NCI-H446 (cell line): ENCODE measurements at regions not wholly inside any gene's neighbourhood (a gene's known extent, or its start where the extent isn't known, plus 50 kb on each side); places are given as distances from the start of the nearest gene placed in this dataset.
"Not testable (repeated sequence)": the region's sequence is repeated elsewhere in the genome, so short reads cannot be mapped to it uniquely, and the experiment has no call there.

ENCODE experiments used
- DNase-seq, 2 experiments: peaks; one replicate each; lab custom pipeline; 2025; lab: John Stamatoyannopoulos, UW

DNA sequence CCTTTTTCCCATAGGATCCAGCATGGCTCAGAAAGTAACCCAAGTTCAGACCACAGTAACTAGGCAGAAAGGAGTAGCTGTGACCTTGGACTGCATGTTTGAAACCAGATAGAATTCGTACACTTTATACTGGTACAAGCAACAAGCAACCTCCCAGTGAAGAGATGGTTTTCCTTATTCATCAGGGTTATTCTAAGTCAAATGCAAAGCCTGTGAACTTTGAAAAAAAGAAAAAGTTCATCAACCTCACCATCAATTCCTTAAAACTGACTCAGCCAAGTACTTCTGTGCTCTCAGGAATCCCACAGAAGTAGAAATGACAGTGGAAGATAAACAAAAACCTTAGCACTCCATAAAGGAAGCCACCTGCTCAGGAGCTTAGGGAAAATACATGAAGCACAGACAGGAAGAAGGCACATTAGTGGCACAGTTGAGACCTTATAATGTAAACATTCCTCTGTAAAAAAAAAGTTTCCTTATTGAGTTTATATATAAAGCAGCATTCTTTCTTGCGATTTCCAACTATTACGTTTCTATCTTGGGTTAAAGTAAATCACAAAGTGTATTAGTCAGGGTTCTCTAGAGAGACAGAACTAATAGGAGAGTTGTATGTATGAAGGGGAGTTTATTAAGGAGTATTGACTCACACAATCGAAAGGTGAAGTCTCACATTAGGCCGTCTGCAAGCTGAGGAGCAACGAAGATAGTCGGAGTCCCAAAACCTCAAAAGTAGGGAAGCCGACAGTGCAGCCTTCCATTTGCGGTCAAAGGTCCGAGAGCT, 398.4 kb downstream of the DAD1 start:
- no peak for DNase-seq

DNA sequence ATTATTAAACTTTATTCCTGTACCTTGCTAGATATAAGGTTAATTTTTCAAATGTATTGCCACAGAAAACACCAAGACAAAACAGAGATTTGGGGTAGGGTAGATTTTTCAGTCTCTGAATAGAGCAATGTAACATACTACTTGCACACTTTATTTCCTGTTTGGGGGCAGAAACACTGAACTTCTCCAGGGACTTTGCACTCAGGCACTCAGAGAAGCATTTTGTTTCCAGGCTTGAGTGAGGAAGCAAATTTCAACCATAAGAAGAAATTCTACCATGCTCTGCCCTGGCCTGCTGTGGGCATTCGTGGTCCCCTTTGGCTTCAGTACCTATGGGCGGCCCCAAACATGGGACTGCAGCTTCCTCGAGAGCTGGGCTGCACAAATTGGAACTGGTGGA, 399.1 kb downstream of the DAD1 start:
- DNase-seq = no peak

DNA sequence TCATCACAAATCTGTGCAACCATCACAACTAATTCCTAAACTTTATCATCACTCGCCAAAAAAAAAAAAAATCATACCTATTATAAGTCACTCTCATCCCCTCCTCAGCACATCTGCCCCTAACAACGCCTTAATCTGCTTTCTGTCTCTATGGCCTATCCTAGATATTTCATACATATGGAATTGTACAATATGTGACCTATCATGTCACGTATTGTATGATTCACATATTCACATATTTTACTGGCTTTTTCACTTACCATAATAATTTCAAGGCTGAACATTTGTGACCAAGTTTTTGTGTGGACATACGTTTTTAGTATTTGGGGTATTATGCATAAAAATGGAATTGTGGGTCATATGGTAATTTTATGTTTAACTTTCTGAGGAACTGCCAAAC, 400.7 kb downstream of the DAD1 start:
- no peak for DNase-seq

DNA sequence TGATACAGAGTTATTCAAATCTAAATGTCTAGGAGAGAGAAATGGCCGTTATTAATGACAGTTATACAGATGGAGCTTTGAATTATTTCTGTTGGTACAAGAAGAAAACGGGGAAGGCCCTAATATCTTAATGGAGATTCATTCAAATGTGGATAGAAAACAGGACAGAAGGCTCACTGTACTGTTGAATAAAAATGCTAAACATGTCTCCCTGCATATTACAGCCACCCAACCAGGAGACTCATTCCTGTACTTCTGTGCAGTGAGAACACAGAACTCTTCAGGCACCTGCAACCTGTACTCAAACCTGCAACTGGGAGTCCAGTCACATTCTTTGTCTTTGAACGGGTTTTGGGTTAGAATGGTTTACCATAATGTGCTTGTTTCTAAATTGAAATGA, 403.2 kb downstream of the DAD1 start:
- no peak for DNase-seq

DNA sequence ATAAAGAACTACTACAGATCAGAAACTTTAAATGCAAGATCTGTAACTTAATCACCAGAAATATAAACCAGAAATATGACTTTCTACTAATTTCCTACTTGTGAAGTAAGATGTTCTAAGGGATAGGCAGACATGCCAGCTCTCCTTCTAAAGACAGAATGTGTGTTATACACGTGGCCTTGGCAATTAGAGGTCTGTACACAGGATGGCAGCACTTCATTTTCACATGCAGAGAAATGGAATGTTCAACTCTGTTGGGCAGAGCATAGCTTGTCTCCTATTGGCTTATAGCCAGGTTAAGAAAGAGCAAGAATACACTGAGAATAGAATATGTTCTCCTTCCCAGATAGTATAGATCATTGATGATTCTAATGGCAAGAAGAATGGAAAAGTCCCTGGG, 403.8 kb downstream of the DAD1 start:
- peak in 1 of 2 experiments; percentile 46 for DNase-seq

DNA sequence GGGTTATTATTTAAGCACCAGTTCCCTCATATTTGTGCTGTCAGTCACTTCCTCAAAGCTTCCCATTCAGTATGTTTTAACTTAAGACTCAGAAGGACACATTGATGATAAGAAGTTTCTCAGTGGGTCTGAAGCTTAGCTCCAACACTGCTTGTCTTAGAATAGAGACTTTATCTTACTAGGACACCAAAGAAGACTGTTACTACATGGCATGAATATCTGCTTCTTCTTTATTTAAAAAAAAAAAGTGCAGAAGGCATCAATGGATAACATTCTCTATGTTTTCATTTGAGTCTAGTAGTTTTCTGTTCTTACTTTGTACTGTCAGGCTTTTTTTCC, 404.2 kb downstream of the DAD1 start:
- no peak for DNase-seq

DNA sequence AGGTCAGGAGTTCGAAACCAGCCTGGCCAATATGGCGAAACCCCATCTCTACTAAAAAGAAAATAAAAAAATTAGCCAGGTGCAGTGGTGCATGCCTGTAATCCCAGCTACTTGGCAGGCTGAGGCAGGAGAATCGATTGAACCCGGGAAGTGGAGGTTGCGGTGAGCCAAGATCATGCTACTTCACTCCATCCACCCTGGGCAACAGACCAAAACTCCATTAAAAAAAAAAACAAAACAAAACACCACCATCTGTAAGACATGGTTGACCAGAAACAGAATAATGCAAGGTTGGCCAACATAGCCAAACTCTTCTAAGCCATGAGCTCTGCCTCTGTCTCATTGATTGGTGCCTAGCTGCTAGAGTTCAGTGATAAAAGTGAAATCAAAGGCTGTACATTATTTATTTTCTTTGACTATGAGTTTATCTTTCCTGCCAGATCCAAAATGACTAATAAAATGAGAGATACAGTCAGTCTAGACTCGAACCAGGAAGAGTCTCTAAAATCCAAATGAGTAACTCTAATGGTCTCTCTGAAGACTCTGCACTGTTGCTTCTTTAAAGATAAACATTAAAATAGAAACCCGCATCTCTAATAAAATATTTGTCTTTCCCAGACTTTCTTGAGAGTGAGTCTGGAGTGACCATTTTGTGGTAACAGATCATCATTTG, 404.7 kb downstream of the DAD1 start:
- DNase-seq = peak; percentile 88 to 90

DNA sequence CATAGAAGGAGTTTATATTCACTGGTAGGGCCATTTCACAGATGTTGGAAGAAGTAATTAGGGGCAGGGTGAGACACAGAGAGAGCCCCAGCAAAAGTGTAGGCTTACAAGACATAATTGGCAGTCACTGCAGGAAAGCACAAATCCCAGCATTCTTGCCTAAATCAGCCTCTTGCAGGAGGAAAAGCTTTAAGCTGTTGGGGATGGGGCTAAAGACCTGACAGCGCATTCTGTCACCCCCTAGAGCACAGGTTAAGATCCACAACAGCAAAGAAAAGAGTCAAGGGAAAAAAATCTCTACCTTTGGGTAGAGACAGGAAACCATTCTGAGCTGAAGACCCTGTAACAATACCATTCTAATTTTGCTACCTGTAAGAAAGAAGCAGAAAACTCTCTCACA, 409.0 kb downstream of the DAD1 start:
- no peak for DNase-seq

DNA sequence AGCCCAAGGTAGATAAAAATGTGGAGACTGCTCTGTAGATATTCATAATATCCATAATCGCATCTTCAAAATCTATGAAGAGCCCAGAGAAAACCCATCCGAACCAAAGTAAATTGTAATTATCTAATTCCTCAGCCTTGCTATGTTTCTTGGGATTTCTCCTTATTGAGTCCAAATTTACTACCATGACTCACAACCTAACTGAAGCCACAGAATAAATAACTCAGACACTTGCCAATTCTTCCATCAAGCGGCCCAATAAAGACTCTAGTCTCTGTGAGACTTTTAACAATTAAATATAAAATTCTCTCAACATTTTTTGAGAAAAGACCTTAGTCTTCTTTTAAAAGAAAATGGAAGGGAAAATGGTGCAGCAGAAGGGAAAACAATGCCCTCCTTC, 409.8 kb downstream of the DAD1 start:
- DNase-seq = peak in 1 of 2 experiments; percentile 8

DNA sequence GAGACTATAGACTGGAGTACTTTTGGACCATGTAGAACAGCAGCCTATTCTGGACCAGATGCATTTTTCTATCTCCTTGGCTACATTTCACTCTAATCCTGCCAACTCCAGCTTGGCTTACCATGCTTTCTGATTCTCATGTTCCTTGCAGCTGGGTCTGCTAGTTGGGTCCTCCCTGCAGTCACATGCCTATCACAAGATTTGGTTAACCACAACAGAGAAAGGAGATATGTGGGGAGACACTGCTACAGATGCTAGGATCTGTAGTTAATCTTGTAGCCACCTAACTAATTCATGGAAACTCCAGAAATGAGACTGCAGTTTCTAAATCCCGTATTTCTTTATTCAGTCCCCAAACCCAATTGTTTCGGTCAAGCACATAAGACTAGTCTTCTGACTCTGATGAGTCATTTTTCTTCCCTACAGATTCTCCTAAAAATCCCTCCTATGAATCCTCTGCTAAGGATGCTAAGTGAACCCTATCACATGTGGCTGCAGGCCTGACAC, 410.6 kb downstream of the DAD1 start:
- peak; percentile 13 to 54 for DNase-seq

DNA sequence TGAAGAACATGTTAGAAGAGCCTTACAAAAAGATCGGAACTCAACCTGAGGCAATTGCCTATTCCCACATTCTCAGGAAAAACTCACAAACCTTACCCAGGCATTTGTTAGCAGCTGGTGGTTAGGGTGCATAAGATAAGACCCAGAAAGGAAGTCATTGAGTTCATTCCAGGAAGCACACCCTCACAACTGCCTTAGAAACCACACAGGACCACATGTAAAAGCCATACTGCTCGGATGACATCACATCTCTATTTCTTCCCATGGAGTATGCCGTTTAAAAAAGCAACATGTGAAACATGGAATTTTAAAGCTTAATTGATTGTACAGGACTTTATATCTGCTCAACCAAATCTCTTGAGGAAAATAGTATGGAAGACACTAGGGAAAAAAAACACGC, 411.2 kb downstream of the DAD1 start:
- DNase-seq = no peak

DNA sequence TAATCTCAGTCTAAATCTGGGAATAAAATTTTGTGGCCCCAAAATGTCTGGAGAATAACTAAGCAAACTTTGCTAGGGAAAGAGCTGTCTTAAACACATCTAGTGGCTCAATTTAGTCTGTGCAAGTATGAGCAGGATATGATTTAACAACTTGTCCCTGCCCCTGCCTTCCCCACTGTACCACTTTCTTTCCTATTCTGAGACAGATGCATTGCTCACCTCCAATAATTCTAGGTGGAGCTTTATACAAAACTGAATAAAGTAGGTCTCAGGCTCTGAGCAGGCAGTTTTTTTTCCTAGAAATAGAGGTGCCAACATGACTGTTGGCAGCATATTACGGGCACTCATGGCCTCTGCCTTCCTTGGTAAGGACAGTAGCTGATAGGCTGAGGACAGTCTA, 412.1 kb downstream of the DAD1 start:
- no peak for DNase-seq

DNA sequence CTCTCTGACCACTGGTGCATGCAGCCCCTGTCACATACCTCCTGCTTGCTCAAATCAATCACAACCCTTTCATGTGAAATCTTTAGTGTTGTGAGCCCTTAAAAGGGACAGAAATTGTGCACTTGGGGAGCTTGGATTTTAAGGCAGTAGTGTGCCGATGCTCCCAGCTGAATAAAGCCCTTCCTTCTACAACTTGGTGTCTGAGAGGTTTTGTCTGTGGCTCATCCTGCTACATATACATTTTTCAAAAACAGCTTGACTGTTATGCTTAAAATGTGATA, 413.8 kb downstream of the DAD1 start:
- not testable (repeated sequence) for DNase-seq

DNA sequence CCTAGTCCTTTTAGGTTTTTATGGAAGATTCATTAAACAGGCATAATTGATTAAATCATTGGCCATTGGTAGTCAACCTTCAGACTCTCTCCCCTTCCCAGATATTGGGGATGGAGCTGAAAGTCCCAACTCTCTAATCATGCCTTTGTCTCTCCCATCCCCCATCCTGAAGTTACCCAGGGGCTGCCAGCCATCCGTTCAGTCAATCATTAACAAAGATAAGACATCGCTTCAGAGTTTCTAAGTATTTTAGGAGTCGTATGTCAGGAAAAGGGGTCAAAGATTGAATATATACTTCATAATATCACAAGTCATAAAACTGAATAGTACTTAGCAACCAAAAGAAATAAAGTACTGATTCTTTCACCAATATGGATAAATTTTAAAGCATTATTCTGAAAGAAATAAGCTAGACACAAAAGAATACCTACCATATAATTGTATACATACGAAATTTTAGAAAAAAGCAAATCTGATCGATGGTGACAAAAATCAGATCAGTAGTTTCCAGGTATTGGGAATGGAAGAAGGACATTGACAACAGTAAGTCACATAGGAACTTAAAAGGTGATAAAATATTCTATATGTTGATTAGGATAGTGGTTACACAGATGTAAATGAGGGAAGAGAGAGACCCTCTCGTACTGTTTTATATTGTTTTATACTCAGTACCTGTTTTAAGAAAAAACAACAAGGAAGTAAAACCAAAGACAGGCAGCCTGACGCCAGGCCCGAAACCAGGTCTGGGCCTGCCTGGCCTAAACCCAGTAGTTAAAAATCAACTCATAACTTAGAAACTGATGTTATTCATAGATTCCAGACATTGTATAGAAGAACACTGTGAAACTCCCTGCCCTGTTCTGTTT, 414.4 kb downstream of the DAD1 start:
- no peak for DNase-seq

DNA sequence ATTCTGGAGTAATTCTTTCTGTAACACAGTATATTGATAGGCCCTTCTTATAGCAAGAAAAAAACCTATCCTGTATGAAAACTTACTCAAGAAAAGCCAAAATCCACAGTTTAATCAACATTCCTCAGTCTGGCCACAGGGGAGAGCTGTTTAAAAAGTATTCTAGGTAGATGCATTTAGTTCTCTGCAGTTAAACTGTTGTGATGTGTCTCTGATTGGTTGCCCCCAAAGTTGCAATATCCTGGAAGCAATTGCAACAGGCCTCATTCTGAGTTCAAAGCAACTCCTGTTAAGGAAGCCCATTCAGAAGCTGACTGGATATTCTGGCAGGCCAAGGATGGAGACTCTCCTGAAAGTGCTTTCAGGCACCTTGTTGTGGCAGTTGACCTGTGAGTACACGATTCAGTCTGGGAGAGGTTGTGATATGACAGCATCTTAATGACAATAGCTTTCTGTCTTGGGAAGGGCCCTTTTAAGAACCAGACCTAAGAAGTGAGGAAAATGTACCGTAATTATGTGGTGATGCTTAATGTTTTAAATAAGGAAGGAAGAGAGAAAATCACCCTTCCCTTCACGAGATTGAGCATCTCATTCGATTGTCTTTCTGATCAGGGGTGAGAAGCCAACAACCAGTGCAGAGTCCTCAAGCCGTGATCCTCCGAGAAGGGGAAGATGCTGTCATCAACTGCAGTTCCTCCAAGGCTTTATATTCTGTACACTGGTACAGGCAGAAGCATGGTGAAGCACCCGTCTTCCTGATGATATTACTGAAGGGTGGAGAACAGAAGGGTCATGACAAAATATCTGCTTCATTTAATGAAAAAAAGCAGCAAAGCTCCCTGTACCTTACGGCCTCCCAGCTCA, 420.7 kb downstream of the DAD1 start:
- no peak for DNase-seq

DNA sequence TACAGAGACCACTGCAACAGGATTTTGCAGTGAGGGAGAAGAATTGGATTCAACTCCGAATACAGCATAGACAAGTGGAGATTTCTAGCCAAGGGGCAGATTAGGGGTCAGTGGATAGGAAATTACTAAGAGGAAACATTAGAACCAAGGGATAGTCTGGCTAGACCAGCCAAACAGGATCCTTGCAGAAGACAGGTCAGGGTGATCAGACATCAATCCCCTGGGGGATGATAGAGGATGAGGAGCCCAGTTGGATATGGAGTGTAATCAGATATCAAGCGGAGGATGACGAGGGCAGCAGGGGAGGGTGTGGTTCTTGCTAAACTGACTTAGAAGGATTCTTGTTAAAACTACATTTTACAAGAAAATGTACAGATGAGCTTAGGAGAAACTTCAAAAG, 424.4 kb downstream of the DAD1 start:
- DNase-seq = no peak

DNA sequence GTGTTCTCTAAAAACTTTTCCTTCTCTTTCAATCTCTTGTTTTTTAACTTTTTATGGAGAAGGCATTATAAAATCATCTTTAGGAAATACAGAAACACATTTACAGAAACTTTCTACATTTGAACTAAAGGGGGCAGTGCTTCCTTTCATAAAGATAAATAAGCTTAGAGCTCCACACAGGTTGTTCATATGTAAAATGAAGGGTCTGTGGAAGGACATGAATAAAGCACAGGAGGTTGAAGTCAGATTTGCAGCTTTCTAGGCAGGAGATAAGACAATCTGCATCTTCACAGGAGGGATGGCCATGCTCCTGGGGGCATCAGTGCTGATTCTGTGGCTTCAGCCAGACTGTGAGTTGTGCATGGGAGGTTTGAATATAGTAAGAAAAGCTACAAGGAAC, 426.0 kb downstream of the DAD1 start:
- DNase-seq = peak in 1 of 2 experiments; percentile 19

DNA sequence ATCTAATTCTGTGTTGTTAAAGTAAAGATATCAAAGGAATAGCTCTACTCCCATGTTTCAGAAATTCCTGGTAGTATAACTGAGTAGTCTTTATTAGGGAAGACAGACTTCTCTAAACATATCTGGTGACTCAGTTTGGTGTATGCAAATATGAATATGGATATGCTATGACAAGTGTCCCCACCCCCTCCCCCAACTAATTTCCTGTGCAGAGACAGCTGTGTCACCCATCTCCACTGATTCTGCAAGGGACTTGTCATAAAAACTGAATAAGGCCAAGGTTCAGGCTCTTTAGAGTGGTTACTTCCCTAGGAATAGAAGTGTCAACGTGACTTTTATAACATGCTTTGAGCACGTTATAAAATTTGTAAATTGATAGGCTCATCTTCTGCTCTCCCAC, 429.1 kb downstream of the DAD1 start:
- DNase-seq = no peak

DNA sequence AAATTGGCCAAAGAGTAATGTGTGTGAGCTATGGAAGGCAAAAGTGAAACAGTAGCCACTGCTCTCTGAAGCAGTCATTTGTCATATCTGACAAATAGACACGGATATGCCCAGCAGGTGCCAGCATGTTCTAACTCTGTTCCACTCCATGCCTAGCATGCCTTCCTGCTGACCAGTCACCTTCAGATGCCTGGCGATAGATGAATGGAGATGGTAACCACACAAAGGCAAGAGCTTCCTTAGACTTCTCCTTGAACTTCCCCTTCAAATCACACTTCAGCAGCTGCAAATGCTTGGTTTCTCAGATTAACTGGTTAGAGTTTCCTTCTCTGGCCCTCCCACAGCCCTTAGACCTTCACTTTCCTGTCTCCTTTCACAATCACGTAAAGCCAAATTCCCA, 429.9 kb downstream of the DAD1 start:
- no peak for DNase-seq

DNA sequence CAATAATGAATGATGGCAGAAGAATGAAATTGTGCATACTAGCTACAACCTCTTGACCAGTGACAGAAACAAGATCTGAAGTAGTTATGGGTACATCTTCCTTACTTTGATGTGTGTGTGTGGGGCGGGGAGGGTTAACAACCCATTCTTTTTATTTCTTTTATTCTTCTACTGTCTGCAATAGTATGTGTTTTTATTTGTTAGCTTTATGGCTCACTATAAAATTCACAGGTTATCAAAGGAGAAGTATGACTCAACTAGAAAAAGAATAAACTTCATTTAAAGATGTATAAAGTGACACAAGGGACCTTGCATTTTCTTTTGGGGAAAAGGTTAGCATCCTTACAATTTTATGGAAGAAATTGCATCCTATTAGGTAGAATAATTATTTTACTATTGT, 430.5 kb downstream of the DAD1 start:
- DNase-seq = no peak

DNA sequence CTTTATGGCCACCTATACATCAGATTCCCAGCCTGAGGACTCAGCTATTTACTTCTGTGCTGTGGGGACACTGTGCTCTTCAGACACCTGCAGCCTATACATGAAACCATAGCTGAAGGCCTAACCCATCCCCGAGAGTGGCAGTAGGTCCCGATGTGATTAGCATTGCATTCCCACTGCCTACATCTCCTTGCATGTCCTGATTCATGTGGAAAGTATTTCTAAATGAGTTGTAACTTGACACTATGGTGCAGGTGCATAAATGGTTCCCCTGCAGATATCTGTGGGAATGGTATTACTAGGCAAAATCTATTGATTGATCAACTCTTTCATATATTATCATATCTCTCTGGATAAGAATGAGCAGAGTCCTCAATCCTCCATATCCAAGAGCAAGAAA, 433.5 kb downstream of the DAD1 start:
- no peak for DNase-seq

DNA sequence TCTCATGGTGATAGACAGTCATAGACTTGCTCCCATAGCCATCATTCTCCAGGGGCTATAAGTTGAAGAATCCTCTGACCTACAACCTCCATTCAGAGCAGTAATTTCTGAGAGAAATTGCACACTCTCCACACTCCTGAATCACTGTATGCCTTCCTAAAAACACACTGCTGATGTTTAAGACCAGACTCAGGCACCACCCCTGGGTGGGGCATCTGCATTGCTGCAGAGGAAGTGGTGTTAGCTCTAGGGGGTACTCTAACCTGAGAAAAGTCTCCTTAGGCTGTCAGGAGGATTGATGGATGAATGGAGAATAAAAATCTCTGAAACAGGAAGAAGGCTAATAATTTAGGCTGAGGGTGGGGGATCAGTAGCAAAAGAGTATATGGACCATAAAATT, 436.1 kb downstream of the DAD1 start:
- DNase-seq = no peak
